SW 1271 (cell line): ENCODE measurements at regions not wholly inside any gene's neighbourhood (a gene's known extent, or its start where the extent isn't known, plus 50 kb on each side); places are given as distances from the start of the nearest gene placed in this dataset.

ENCODE experiments used
- DNase-seq, 2 experiments: peaks; one replicate each; lab custom pipeline; 2025; lab: John Stamatoyannopoulos, UW

DNA sequence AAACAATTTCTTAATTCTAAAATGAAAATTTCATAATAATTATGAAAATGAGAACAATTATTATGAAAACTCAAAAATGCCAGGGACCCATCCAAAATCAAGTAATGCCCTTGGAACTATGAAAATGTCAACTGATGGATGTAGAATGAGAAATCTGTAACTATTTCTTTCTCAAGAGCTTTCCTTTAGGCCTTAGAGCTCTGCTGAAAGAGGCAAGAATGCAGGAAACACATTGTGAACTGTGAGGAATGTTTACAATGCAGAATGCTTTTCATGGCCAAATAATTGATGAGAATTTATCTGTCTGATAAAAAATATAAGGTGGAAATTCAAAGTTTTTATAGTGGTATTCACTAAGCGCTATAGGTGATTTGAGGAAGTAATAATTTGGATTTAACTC lies 207.1 kb upstream of the PCDH18 start:
- no peak for DNase-seq

DNA sequence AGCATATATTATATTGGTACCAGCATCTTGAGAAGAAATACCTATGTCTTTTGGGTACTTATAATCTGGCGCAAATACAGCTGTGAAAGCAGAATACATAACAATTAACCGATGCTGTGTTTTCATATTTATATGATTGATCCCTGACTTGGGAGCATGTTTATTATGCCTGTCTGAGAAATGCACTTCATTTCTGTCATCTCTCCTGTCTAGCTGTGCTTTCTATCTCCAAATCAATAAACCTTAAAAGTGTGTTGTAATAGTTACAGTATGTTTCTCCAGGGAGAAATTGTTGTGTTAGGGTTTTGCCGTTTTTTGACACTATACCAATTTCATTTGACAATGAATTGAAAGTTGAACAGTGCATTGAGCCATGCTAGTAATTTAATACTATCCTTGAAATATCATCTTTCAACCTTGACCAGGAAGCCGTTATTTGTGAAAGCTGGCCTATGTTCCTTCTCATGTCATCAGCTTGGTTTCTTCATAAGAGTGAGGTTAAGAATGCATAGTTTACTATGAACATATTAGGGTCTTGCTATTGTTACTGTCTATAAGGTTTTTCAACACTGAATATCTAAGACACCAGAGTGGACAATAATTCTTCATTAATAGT lies 206.2 kb upstream of the PCDH18 start:
- DNase-seq, result no peak

DNA sequence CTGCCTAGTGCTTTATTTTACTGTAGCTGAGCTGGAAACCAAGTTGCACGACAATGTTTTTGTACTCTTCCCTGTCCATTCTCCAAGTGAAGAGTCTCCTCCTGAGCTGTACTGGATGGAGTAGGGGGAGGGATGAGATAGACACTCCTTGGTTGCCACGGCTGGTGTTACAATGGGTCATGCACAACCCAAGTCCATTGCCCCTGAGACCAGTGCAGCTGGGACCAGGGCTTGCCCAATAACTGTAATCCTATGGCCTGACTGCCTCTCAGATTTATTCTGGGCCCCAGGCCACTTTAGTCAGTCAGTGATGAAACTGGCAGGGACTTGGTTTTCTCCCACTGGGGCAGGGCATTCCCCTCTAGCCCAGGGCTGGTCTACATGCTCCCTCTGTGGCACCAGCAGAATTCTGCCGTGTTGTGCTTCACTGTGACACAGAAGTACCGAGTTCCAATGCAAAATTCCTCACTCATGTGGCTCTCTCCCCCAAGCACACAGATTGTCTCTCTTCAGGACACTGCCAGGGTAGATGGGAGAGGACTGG lies 203.3 kb upstream of the PCDH18 start:
- no peak for DNase-seq

DNA sequence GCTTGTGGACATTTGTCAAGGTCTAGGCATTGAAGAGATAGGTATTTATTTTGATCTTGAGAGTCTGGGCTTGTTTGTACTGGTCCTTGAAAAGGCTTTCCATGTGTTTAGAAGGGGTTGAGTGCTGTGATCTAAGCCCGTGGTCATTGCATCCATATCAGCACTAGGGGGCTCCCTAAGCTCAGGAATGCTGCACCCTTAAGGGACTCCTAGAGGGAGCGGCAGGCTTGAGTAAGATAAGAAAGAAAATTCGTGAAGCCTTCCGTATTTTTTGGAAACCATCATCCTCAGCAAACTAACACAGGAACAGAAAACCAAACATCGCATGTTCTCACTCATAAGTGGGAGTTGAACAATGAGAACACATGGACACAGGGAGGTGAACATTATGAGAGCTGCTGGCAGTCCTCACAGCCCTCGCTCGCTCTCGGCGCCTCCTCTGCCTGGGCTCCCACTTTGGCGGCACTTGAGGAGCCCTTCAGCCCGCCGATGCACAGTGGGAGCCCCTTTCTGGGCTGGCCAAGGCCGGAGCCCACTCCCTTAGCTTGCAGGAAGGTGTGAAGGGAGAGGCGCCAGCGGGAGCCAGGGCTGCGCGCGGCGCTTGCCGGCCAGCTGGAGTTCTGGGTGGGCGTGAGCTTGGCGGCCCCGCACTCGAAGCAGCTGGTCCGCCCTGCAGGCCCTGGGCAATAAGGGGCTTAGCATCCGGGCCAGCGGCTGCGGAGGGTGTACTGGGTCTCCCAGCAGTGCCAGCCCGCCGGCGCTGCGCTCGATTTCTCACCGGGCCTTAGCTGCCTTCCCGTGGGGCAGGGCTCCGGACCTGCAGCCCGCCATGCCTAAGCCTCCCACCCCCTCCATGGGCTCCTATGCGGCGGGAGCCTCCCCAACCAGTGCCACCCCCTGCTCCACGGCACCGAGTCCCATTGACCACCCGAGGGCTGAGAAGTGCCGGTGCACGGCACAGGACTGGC lies 201.2 kb upstream of the PCDH18 start:
- DNase-seq, result peak in 1 of 2 experiments; percentile 1

DNA sequence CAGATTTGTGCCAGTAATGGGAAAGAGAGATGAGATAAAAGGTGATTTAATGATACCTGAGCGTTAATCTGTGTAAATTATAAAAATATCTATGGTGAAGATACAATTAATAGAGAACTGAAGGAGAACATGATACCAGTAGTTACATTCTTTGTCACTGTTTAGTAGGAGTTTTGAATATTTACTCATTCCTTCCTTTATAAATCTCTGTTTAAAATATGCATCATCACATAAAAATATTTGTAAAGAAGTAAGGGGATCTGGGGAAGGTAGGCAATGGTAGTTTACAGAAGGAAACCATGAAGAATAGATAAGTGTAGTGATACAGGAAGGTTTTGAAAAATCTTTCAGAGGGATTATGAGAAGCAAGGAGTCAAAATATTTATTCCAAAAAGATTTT lies 190.6 kb upstream of the PCDH18 start:
- no peak for DNase-seq

DNA sequence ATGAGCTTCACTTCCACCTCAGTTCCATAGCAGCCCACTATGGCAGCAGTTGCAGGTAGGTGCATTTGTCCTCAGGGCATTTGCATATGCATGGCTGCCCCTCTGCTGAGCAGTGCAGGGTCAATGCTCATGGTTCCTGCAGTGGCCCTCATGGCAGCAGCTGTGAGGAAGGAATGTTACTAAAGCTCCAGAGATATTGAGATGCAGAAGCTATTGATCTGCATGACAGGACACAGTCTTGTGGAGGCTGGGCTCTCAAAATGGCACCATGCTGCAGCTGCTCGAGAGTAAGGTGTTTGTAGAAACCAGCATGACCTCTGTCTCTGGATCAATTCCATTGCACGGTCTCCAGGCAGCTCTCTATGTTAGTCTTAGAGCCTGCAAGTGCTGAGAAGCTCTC lies 179.2 kb upstream of the PCDH18 start:
- DNase-seq, result no peak

DNA sequence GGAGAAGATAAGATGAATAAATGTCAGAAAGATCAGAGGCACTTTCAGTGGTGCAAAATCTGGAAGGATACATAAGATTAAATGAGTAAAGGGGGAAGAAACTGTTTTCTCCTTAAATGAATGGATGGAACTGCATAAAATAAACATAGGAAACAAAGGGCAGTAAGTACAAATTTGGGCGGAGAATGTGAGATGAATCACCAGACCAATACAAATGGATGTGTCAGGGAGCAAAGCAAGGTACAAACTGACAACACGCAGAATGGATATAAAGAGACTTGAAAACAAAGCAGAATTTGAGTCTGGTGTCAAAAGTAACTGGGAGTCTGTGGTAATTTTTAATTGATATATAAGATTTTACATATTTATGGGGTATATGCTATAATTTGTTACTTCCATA lies 175.3 kb upstream of the PCDH18 start:
- no peak for DNase-seq

DNA sequence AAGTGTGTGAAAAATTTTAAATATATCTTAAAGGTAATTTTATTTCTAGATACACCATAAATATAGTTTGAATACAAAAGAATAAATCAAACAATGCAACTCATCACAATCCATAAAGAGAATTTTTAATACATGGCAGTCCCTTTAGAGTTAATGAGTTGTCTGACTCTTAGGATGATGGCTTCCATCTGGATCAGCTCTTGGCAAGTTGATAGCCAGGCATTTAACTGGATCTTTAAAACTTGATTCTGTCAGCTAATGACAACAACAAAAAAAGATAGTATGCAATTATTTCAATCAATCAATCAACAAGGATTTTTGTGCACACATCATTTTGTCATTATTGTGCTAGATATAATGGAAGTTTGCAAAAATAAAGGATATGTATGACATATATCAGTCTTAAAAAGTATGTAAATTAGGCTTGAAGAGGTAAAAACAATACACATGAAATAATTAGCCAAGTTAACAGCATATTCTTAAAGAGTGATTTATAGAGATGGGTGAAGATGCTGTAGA lies 174.9 kb upstream of the PCDH18 start:
- DNase-seq, result no peak

DNA sequence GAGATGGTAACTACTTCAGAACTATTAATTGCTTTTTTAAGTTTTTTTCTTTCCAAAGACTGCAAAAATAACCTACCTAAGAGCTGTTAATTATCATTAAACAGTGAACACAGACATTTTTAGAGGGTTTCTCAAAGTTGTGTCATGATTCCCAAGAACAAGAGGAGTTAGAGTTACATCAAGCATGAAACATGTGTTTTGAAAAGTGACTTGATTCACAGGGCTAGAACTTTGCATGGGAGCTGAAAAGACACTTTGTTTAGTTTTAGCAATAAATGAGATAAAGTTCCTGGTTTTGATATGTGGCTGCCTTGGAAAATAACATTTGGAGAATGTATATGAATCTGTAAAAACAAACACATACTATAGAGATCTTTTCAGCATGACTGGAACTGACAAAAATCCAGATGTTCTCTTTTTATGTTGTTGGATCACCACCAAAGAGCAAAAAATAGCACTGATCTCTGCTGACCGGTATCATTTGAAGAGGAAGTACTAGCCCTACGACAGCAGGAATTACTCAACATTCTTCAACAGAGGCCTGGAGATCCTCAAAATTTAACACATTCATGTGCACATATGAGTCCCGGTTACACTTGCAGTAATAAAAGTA lies 173.0 kb upstream of the PCDH18 start:
- no peak for DNase-seq

DNA sequence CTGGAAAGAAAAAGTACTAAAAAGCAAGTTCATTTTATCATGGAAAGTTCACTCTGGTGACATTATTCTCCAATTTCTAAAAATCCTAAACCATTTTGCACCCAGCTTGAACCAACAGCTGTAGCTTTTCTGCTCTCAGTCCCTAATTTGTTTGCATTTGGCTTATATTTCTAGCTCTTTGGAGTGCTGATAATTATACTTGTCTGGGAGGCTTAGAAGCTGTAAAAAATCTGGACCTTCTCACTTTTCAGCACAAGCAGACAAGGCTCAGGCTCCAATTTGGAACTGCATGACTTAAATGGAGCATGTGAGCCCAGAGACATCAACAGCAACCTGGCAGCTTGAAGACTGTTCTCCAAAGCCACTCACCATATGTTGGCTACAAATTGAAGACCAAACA lies 170.9 kb upstream of the PCDH18 start:
- no peak for DNase-seq

DNA sequence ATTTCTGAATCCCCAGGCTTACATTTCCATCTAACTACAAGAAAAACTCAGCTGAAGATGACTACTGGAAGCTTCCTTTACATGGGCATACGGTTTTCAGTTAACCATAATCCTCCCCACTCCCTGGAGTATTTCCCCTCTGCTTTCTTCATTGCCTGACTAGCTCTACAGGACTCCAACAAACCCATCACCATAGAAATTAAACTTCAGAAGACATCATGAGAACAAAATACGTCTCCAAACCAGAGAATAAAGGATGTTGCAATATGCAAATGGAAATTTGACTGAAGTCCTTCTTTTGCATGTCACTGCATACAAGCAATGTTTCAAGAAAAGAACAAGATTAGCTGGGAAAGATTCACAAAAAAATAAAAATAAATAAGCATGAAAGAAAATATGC lies 170.2 kb upstream of the PCDH18 start:
- DNase-seq, result no peak

DNA sequence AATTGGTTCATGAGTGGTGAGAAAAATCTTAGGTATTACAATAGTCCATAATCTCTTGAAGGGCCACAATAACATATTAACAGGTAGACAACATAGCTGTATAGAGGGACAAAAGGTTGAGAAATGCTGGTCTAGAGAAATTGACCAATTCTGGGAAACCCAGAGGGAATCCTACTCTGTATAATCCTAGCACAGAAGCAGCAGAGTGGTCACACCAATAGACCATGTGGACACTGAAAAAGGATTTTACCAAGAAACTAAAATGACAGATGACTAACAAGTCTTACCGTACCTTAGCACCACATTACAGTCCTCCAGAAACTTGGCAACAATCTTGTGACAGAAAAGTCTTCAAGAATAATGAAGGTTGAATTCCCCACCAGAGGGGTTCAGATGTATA lies 169.1 kb upstream of the PCDH18 start:
- DNase-seq, result no peak

DNA sequence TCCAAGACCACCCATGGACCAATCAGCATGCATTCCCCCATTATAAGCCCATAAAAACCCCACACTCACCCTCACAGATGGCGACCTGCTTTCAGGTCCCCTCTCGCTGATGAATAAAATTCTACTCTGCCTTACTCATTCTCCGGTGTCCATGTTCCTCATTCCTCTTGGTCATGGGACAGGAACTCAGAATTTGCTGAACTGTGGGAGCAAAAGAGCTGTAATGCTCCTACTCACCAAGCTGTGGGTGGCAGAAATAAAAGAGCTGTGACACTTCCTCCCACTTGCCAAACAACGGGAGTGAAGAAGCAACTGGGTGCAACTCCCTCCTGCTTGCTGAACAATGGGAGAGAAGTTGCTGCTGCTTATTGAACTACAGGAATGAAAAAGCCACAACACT lies 168.5 kb upstream of the PCDH18 start:
- no peak for DNase-seq

DNA sequence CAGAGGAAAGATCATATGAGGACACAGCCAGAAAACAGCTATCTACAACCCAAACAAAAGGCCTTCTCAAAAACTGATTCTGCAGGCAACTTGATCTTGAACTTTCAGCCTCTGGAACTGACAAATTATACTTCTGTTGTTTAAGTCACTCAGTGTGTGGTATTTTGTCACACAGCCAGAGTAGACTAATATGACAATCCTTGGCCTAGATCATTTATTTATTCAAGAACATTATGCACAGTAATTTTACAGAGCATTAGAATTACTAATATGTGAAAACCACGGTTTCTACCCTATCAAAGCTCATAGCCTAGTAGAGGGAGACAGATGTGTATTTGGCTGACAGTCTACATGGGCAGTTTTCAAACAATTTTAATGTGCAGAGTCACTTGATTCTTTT lies 167.8 kb upstream of the PCDH18 start:
- DNase-seq, result no peak

DNA sequence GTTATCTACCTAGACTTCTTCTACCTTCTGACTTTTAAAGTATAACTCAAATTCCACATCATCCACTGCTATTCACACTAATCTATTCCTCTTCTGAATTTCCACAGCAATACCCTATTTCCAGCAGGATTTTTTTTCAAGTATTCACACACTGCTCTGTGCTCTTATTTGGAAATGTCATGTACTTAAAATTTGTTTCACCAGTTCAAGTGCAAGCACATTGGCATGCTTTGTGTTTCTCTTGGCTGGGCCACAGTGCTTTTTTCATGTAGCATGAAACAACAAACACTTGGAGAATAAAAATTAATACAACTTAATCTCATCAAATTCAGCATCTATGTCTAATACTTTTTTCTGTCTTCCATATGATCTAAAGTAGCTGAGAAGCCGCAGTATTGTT lies 161.8 kb upstream of the PCDH18 start:
- DNase-seq, result no peak

DNA sequence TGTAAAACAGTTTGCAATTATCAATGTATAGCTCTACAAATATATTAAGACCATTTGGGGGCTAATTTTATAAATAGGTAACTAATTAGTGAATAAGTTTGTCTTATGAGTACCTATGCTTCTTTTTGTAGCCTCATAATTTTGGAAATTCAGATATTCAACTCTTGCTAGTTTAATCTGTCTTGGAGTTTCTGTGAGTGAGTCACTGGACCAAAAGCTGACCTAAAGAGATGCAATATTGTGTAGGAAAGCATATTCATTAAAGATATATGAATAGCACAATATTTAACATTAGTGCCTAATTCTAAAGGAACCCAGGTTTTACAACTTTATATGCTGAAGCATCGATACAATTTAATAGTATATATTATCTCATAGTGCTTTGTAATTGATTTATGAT lies 161.3 kb upstream of the PCDH18 start:
- DNase-seq, result no peak

DNA sequence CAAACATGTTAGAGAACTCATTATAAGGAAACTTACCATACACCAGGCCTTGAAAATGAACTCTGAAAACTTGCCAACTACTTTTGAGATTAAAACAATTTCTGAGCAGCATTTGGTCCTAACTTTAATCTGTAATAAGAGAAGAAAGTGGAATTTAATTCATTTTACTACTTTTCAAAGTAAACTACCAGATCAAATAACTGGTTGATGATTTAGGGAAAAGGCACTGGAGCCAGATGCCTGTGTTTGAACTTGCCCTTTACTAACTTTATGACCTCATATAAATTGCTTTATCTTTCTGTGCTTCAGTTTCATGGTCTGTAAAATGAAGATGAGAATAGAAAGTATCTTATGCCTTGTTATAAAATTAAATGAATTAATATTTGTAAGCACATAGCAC lies 159.9 kb upstream of the PCDH18 start:
- DNase-seq, result no peak

DNA sequence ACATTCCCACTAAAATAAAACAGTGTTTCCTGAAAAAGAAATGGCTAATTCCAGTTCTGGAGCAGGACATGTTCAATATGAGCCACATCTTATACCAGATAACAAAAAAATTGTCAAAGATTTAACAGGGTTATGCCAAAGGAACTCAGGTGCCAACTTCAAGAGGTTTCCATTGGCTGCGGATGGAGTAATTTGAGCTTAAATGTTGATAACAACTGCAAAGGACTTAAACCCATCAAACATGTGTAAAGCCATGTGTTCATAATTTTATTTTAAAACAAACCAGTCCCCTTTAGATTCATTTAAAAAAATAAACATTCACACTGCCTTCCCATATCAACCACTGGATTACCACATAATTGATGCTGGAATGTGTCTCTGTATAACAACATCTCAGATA lies 156.4 kb upstream of the PCDH18 start:
- DNase-seq, result no peak

DNA sequence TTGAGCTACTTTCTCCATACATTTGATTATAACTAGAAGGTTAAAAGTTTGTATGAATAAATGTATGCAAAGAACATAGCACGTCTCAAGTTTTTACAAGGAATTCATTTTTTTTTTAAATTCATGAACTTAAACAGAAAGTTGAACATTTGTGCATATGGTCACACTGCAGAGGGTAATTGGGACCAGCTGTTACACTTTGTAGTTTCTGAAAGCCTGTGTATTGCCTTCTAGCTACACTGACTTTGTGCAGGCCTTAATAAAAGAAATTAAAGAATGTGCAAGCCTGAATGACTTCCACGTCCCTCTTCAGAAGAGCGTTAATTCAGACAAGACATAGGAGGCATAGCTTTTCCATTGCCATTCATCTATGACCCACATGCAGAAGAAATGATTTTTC lies 153.1 kb upstream of the PCDH18 start:
- no peak for DNase-seq

DNA sequence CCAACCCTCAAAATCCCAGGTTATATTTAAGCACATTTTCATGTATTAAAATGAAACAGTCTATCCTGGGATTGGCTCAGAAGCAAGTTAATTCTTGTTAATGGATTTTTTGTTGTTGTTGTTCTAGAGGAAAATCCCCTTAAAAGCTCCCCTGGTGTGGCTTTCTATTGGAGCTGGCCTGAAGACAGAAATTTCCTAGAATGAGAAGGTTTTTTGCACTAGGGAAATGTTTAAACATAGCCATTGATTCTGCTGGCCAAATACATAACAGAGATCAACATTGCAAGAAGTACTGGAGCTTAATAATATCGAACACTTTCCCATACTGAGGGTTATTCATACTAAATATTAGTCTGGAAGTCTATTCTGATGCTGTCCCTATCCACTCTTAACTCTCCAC lies 148.8 kb upstream of the PCDH18 start:
- DNase-seq, result no peak

DNA sequence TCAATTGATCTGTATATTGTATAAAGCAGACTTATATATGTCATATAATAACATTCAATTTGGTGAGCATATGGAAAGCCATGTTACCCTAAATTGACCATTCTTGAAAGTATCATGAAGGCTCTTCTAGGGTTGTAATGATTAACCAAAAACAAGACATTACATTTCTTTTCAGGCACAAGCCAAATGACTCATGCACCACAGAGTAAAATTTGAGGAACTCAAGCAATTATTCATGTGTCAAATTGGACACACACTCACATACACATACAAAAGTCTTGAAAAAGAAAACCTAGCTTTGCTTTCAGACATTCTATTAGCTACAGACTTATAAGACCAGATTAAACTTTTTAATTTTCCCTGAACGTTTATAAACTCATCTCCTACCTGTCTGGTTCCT lies 146.5 kb upstream of the PCDH18 start:
- no peak for DNase-seq

DNA sequence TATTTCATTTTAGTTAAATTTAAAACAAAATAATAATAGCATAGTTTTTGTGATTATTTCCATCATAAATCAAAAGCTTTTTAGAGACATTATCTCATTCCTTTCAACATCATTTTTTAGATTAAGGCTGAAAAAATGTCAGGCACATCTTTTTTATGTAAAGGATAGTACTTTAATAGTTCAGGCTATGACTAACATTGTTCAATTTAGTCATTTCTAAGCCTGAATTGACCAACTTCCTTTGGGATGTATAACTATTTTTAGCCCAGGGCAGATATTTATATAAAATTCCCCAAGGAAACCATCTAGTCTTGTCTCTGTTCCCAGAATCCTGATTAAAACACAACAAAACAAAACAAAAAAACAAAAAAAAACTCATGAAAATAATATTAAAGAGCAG lies 145.6 kb upstream of the PCDH18 start:
- DNase-seq, result no peak
